ENCODE measurements at regions not wholly inside any gene's neighbourhood (a gene's known extent, or its start where the extent isn't known, plus 50 kb on each side); places are given as distances from the start of the nearest gene placed in this dataset.

DNA sequence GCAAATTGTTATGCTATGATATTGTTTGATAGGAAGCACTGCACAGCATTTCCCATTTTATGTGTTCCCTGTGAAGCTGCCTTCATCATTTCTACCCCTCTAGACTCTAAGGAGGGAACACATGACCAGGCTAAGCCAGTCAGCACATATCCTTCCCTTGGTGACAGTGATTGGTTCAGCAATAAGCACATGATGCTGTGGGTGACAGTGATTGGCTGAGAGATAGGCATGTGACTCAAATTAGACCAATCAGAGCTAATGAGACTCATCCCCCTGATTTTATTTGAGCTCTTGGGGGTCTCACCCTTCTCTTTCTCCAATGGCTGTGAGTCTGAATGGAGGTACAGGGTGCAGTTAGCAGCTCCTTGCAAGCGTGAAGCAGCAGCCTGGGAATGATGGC lies 195.2 kb downstream of the NUAK1 start:
- TF ChIP-seq, protein P1, sequence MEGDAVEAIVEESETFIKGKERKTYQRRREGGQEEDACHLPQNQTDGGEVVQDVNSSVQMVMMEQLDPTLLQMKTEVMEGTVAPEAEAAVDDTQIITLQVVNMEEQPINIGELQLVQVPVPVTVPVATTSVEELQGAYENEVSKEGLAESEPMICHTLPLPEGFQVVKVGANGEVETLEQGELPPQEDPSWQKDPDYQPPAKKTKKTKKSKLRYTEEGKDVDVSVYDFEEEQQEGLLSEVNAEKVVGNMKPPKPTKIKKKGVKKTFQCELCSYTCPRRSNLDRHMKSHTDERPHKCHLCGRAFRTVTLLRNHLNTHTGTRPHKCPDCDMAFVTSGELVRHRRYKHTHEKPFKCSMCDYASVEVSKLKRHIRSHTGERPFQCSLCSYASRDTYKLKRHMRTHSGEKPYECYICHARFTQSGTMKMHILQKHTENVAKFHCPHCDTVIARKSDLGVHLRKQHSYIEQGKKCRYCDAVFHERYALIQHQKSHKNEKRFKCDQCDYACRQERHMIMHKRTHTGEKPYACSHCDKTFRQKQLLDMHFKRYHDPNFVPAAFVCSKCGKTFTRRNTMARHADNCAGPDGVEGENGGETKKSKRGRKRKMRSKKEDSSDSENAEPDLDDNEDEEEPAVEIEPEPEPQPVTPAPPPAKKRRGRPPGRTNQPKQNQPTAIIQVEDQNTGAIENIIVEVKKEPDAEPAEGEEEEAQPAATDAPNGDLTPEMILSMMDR (IDR thresholded peaks at IDR 0.05), result no peak
- no peak overlapping the region for H3K27ac Mint-ChIP-seq
- DNase-seq, result no peak
- no peak overlapping the region for H3K4me3 Mint-ChIP-seq
- peaks cover 7% of the 10 kb centered on the region for H3K9me3 Mint-ChIP-seq
- H3K4me1 Mint-ChIP-seq, result peaks cover 53% of the 10 kb centered on the region
- no peaks in the 10 kb centered on the region for H3K36me3 Mint-ChIP-seq (ENCODE audit: low read depth)
- H3K27me3 Mint-ChIP-seq (ENCODE audit: low read depth, poor library complexity), result no peaks in the 10 kb centered on the region

DNA sequence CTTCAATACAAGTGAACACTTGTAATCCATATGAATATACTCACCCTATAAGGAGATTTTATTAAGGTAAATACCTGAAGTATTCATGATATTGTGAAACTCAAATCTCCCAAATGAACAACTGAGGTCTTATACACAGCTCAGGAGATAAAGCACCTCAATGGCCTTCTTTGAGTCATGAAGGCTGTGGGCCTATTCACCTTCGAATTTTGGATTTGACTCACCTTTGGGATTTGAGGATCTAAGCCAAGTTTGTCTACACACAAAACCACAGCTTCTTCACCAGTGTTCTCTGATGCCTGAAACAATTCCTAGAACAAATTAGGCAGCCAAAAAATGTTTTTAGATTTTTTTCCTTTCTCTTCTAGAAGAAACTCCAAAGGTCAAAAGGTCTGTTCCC lies 194.1 kb downstream of the NUAK1 start:
- peaks cover 50% of the 10 kb centered on the region for H3K4me1 Mint-ChIP-seq
- peaks cover 6% of the 10 kb centered on the region for H3K27me3 Mint-ChIP-seq (ENCODE audit: low read depth, poor library complexity)
- no peak overlapping the region for H3K27ac Mint-ChIP-seq
- TF ChIP-seq, protein P1 (IDR thresholded peaks at IDR 0.05), result no peak
- H3K9me3 Mint-ChIP-seq, result peaks cover 13% of the 10 kb centered on the region
- no peaks in the 10 kb centered on the region for H3K36me3 Mint-ChIP-seq (ENCODE audit: low read depth)
- no peak for DNase-seq
- H3K4me3 Mint-ChIP-seq, result no peak overlapping the region

DNA sequence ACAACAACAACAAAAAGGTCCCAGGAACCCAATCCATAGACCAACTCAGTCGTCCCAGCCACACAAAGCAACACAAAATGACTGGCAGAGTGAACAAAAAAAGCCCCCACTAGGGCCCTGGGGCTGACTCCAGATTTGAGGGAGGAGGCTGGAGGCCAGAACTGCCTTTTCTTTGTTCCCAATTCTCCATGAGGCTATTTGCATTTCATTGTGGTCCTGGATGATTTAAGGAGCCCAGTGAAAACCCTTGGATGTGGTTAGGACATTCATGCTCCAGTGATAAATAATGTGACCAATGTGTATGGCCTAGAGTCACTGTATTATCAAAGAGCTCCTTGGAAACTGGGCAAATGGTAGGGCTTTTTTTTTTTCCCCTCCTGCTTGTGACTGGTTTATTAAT lies 192.9 kb downstream of the NUAK1 start:
- no peaks in the 10 kb centered on the region for H3K36me3 Mint-ChIP-seq (ENCODE audit: low read depth)
- no peak overlapping the region for H3K4me3 Mint-ChIP-seq
- H3K27me3 Mint-ChIP-seq (ENCODE audit: low read depth, poor library complexity), result peaks cover 6% of the 10 kb centered on the region
- H3K9me3 Mint-ChIP-seq, result peaks cover 13% of the 10 kb centered on the region
- TF ChIP-seq, protein P1 (IDR thresholded peaks at IDR 0.05), result no peak
- H3K4me1 Mint-ChIP-seq, result peaks cover 43% of the 10 kb centered on the region
- DNase-seq, result no peak
- H3K27ac Mint-ChIP-seq, result no peak overlapping the region

DNA sequence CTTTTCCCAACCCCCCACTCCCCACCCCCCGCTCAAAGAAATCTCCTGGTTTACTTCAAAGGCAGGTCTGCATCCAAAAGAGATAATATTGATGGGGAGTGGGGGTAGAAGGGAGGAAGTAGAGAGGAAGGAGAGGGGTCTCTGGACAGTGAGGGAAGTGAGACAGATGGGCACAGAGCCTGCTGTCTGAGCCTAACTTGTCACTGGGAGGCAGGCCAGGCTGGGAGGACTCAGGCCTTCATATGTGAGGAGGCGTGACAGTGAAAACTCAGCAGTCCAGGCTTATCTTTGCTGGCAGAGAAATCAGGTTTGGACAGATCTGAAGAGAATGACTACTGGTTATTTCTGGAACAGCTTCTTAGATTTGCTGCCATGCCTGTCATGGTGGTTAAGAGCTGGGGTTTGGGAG lies 192.3 kb downstream of the NUAK1 start:
- Mint-ChIP-seq H3K27ac (peak overlapping the region; percentile 84), H3K4me3 (no peak overlapping the region), H3K27me3 (ENCODE audit: low read depth, poor library complexity) (peaks cover 6% of the 10 kb centered on the region), H3K9me3 (peaks cover 13% of the 10 kb centered on the region), H3K36me3 (ENCODE audit: low read depth) (no peaks in the 10 kb centered on the region), H3K4me1 (peaks cover 43% of the 10 kb centered on the region)
- TF ChIP-seq, protein P1 (IDR thresholded peaks at IDR 0.05), result no peak
- no peak for DNase-seq

DNA sequence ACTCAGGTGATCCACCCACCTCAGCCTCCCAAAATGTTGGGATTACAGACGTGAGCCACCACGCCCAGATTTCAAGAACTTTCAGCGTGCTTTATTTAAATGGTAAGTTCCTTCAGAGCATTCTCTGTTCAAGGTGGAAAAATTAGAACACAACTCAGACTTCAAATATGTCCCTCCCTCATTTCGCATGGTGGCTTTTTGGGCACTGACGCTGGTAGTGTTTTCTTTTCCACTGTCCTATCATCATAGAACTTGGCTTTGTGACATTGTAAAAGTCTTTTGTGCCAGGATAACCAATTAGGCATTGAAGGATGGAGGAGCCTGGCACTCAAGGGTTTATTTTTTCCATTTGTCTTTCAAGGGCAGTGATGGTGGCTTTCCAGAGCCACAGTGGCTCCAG lies 190.8 kb downstream of the NUAK1 start:
- no peak overlapping the region for H3K4me3 Mint-ChIP-seq
- peaks cover 6% of the 10 kb centered on the region for H3K27me3 Mint-ChIP-seq (ENCODE audit: low read depth, poor library complexity)
- H3K27ac Mint-ChIP-seq, result peak overlapping the region; percentile 71
- TF ChIP-seq, protein P1 (IDR thresholded peaks at IDR 0.05), result no peak
- no peaks in the 10 kb centered on the region for H3K36me3 Mint-ChIP-seq (ENCODE audit: low read depth)
- DNase-seq, result no peak
- peaks cover 13% of the 10 kb centered on the region for H3K9me3 Mint-ChIP-seq
- peaks cover 43% of the 10 kb centered on the region for H3K4me1 Mint-ChIP-seq

DNA sequence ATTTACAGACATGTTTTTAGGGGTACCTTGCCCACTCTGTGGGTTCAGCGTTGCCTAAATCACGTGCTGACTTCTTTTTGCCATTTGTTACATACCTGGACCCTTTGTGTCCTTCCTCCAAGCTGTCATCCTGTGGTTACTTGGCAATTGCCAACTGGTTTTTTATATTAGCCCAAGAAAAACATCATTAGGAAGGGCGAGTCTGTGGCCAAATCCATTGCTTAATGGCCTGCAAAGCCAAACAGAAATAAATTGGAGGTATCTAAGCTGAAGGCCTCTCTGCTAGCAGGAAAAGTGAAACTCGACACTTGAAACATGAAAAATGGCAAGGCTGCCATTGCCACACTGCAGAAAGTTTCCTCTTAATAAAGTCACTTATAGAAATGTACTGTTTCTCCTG lies 190.4 kb downstream of the NUAK1 start:
- DNase-seq, result no peak
- TF ChIP-seq, protein P1 (IDR thresholded peaks at IDR 0.05), result no peak
- H3K4me3 Mint-ChIP-seq, result no peak overlapping the region
- H3K9me3 Mint-ChIP-seq, result peaks cover 12% of the 10 kb centered on the region
- H3K27ac Mint-ChIP-seq, result no peak overlapping the region
- peaks cover 6% of the 10 kb centered on the region for H3K27me3 Mint-ChIP-seq (ENCODE audit: low read depth, poor library complexity)
- H3K4me1 Mint-ChIP-seq, result peaks cover 43% of the 10 kb centered on the region
- H3K36me3 Mint-ChIP-seq (ENCODE audit: low read depth), result no peaks in the 10 kb centered on the region
